Naive thymus-derived CD8-positive, alpha-beta T cell (primary cell): ENCODE measurements at regions not wholly inside any gene's neighbourhood (a gene's known extent, or its start where the extent isn't known, plus 50 kb on each side); places are given as distances from the start of the nearest gene placed in this dataset.

Source experiments
- ATAC-seq, 2 donors: fragments of 150-1000 bp; cut with Tn5 transposase in 1 of 2; sonication (Bioruptor Pico), chemical (Tn5 transposase) in 1 of 2; 1 replicate in 1 of 2; 2 replicates in 1 of 2; pipeline ENCODE4 v1.10.0; 2021; ENCODE audit warnings: mild to moderate bottlenecking in 2 of 2, moderate library complexity in 2 of 2
- POLR2A ChIA-PET: fragments of 350-600 bp; sonication (Branson Sonifier 250); formaldehyde crosslinking; loops from one replicate; lab custom pipeline; 2021; ENCODE audit warnings: antibody characterized with exemption; lab: Charles Lee
- DNase-seq, 10 donors: peaks; one replicate each; pipeline versions ENCODE4 v3.0.0 to v3.0.0-alpha.2; 2020 to 2022
- H3K27ac Mint-ChIP-seq, 10 donors: one replicate each; pipeline ENCODE4 v1.8.0; 2020 to 2022; ENCODE audit warnings: mild to moderate bottlenecking in 10 of 10, mixed read lengths in 10 of 10, moderate library complexity in 4 of 10, inconsistent platforms in 1 of 10
- H3K27me3 Mint-ChIP-seq, 5 donors: one replicate each; pipeline ENCODE4 v1.8.0; 2021 to 2022; ENCODE audit warnings: mixed read lengths in 5 of 5
- H3K36me3 Mint-ChIP-seq, 3 donors: one replicate each; pipeline ENCODE4 v1.8.0; 2020 to 2022; ENCODE audit warnings: mixed read lengths in 3 of 3, mild to moderate bottlenecking in 2 of 3, inconsistent platforms in 1 of 3
- H3K4me1 Mint-ChIP-seq, 4 donors: one replicate each; pipeline ENCODE4 v1.8.0; 2021 to 2022; ENCODE audit warnings: mixed read lengths in 4 of 4
- H3K4me3 Mint-ChIP-seq, 10 donors: one replicate each; pipeline ENCODE4 v1.8.0; 2020 to 2022; ENCODE audit warnings: mild to moderate bottlenecking in 10 of 10, mixed read lengths in 10 of 10, moderate library complexity in 6 of 10, inconsistent platforms in 1 of 10
- H3K9me3 Mint-ChIP-seq, 9 donors: one replicate each; pipeline ENCODE4 v1.8.0; 2020 to 2022; ENCODE audit warnings: mixed read lengths in 9 of 9, mild to moderate bottlenecking in 3 of 9, inconsistent platforms in 1 of 9, moderate library complexity in 1 of 9

- Mint-ChIP-seq H3K4me1 (peaks cover 0 to 3% (median 0%) of the 10 kb centered on the region in 4 donors), H3K27ac (no peak overlapping the region), H3K27me3 (peaks cover 14 to 51% (median 41%) of the 10 kb centered on the region in 5 donors), H3K4me3 (no peak overlapping the region), H3K36me3 (no peaks in the 10 kb centered on the region), H3K9me3 (no peaks in the 10 kb centered on the region)
- no peak for ATAC-seq
- POLR2A ChIA-PET = no interaction called here
- DNase-seq = no peak
Measured at GRCh38 chr9:97761879-97762278, 64.7 kb upstream of the XPA start.

GRCh38 chr9:97763874-97764273, 66.7 kb upstream of the XPA start:
- H3K4me3 Mint-ChIP-seq = no peak overlapping the region
- H3K9me3 Mint-ChIP-seq = no peaks in the 10 kb centered on the region
- no peaks in the 10 kb centered on the region for H3K36me3 Mint-ChIP-seq
- H3K4me1 Mint-ChIP-seq = peaks cover 0 to 3% (median 0%) of the 10 kb centered on the region in 4 donors
- POLR2A ChIA-PET = no interaction called here
- H3K27ac Mint-ChIP-seq = no peak overlapping the region
- ATAC-seq (no peak), DNase-seq (no peak)
- peaks cover 14 to 39% (median 34%) of the 10 kb centered on the region in 5 donors for H3K27me3 Mint-ChIP-seq

GRCh38 chr9:97766092-97766491, 69.0 kb upstream of the XPA start:
- Mint-ChIP-seq H3K4me3 (no peak overlapping the region), H3K4me1 (peaks cover 0 to 5% (median 0%) of the 10 kb centered on the region in 4 donors), H3K9me3 (no peaks in the 10 kb centered on the region), H3K27me3 (peaks cover 14 to 47% (median 31%) of the 10 kb centered on the region in 5 donors), H3K36me3 (no peaks in the 10 kb centered on the region), H3K27ac (no peak overlapping the region)
- DNase-seq (no peak), ATAC-seq (no peak)
- POLR2A ChIA-PET = no interaction called here

- Mint-ChIP-seq H3K36me3 (no peaks in the 10 kb centered on the region), H3K4me3 (no peak overlapping the region), H3K9me3 (no peaks in the 10 kb centered on the region), H3K27ac (no peak overlapping the region), H3K27me3 (peaks cover 10 to 47% (median 26%) of the 10 kb centered on the region in 5 donors), H3K4me1 (peaks cover 0 to 4% (median 0%) of the 10 kb centered on the region in 4 donors)
- ATAC-seq = no peak
- POLR2A ChIA-PET = no interaction called here
- DNase-seq = no peak
Measured at GRCh38 chr9:97766610-97767009, 69.5 kb upstream of the XPA start.

- Mint-ChIP-seq H3K27me3 (peaks cover 8 to 47% (median 20%) of the 10 kb centered on the region in 5 donors), H3K36me3 (no peaks in the 10 kb centered on the region), H3K4me3 (no peak overlapping the region), H3K4me1 (peaks cover 0 to 2% (median under 1%) of the 10 kb centered on the region in 4 donors), H3K9me3 (no peaks in the 10 kb centered on the region), H3K27ac (no peak overlapping the region)
- ATAC-seq (no peak), DNase-seq (no peak)
- POLR2A ChIA-PET = interaction anchor here (0.6 kb wide), 1 partner anchor 33 kb away, joined by 3 read pairs; no protein-coding TSS in a partner anchor
Measured at GRCh38 chr9:97767891-97768290, 70.8 kb upstream of the XPA start.

- Mint-ChIP-seq H3K9me3 (no peaks in the 10 kb centered on the region), H3K27me3 (peaks cover 9 to 50% (median 18%) of the 10 kb centered on the region in 5 donors), H3K36me3 (no peaks in the 10 kb centered on the region), H3K4me3 (no peak overlapping the region), H3K27ac (no peak overlapping the region), H3K4me1 (peaks cover 0 to 2% (median under 1%) of the 10 kb centered on the region in 4 donors)
- POLR2A ChIA-PET = no interaction called here
- ATAC-seq (no peak), DNase-seq (no peak)
Measured at GRCh38 chr9:97768746-97769145, 71.6 kb upstream of the XPA start.

- Mint-ChIP-seq H3K27ac (no peak overlapping the region), H3K4me1 (peaks cover 0 to 2% (median under 1%) of the 10 kb centered on the region in 4 donors), H3K9me3 (no peaks in the 10 kb centered on the region), H3K4me3 (no peak overlapping the region), H3K27me3 (peaks cover 9 to 54% (median 18%) of the 10 kb centered on the region in 5 donors), H3K36me3 (no peaks in the 10 kb centered on the region)
- DNase-seq (no peak), ATAC-seq (no peak)
- POLR2A ChIA-PET = no interaction called here
Measured at GRCh38 chr9:97769208-97769607, 72.1 kb upstream of the XPA start.

GRCh38 chr9:97770808-97771372, 73.8 kb upstream of the XPA start:
- ATAC-seq (no peak), DNase-seq (no peak)
- Mint-ChIP-seq H3K4me3 (no peak overlapping the region), H3K9me3 (no peaks in the 10 kb centered on the region), H3K27ac (no peak overlapping the region), H3K36me3 (no peaks in the 10 kb centered on the region), H3K4me1 (peaks cover 0 to 2% (median under 1%) of the 10 kb centered on the region in 4 donors), H3K27me3 (peaks cover 7 to 65% (median 19%) of the 10 kb centered on the region in 5 donors)
- POLR2A ChIA-PET = no interaction called here

- Mint-ChIP-seq H3K9me3 (peaks cover 0 to under 1% (median 0%) of the 10 kb centered on the region in 9 donors), H3K27me3 (peaks cover 7 to 70% (median 19%) of the 10 kb centered on the region in 5 donors), H3K4me3 (no peak overlapping the region), H3K4me1 (peaks cover 0 to 2% (median under 1%) of the 10 kb centered on the region in 4 donors), H3K27ac (no peak overlapping the region), H3K36me3 (no peaks in the 10 kb centered on the region)
- DNase-seq (no peak), ATAC-seq (no peak)
- POLR2A ChIA-PET = no interaction called here
Measured at GRCh38 chr9:97771641-97772040, 74.5 kb upstream of the XPA start.

- Mint-ChIP-seq H3K4me3 (no peak overlapping the region), H3K9me3 (peaks cover 0 to 3% (median under 1%) of the 10 kb centered on the region in 9 donors), H3K36me3 (no peaks in the 10 kb centered on the region), H3K27me3 (peaks cover 7 to 70% (median 19%) of the 10 kb centered on the region in 5 donors), H3K27ac (no peak overlapping the region), H3K4me1 (peaks cover 0 to 2% (median under 1%) of the 10 kb centered on the region in 4 donors)
- no peak for DNase-seq
- POLR2A ChIA-PET = no interaction called here
- no peak for ATAC-seq
Measured at GRCh38 chr9:97772145-97772544, 75.0 kb upstream of the XPA start.

- ATAC-seq (no peak), DNase-seq (no peak)
- peaks cover 0 to 11% (median 8%) of the 10 kb centered on the region in 9 donors for H3K9me3 Mint-ChIP-seq
- H3K27ac Mint-ChIP-seq = peak overlapping the region in 1 of 10 donors; percentile 17
- H3K36me3 Mint-ChIP-seq = no peaks in the 10 kb centered on the region
- no peak overlapping the region for H3K4me3 Mint-ChIP-seq
- POLR2A ChIA-PET = no interaction called here
- peaks cover 0 to 2% (median under 1%) of the 10 kb centered on the region in 4 donors for H3K4me1 Mint-ChIP-seq
- H3K27me3 Mint-ChIP-seq = peaks cover 10 to 70% (median 19%) of the 10 kb centered on the region in 5 donors
Measured at GRCh38 chr9:97773091-97773490, 76.0 kb upstream of the XPA start.

GRCh38 chr9:97773723-97774122, 76.6 kb upstream of the XPA start:
- POLR2A ChIA-PET = no interaction called here
- H3K27ac Mint-ChIP-seq = no peak overlapping the region
- no peak overlapping the region for H3K4me3 Mint-ChIP-seq
- ATAC-seq (no peak), DNase-seq (no peak)
- H3K27me3 Mint-ChIP-seq = peaks cover 12 to 68% (median 20%) of the 10 kb centered on the region in 5 donors
- H3K9me3 Mint-ChIP-seq = peaks cover 4 to 17% (median 11%) of the 10 kb centered on the region in 9 donors
- H3K36me3 Mint-ChIP-seq = peaks cover 0 to 3% (median 2%) of the 10 kb centered on the region in 3 donors
- peaks cover 0 to 2% (median under 1%) of the 10 kb centered on the region in 4 donors for H3K4me1 Mint-ChIP-seq

GRCh38 chr9:97774673-97775072, 77.5 kb upstream of the XPA start:
- peaks cover 14 to 61% (median 20%) of the 10 kb centered on the region in 5 donors for H3K27me3 Mint-ChIP-seq
- POLR2A ChIA-PET = no interaction called here
- H3K4me3 Mint-ChIP-seq = no peak overlapping the region

More at GRCh38 chr9:97774673-97775072, 77.5 kb upstream of the XPA start:
- ATAC-seq = no peak
- no peak for DNase-seq
- H3K4me1 Mint-ChIP-seq = peaks cover 0 to 2% (median under 1%) of the 10 kb centered on the region in 4 donors
- peaks cover 0 to 8% (median 6%) of the 10 kb centered on the region in 3 donors for H3K36me3 Mint-ChIP-seq
- no peak overlapping the region for H3K27ac Mint-ChIP-seq
- peaks cover 7 to 24% (median 15%) of the 10 kb centered on the region in 9 donors for H3K9me3 Mint-ChIP-seq
